Upper lobe of left lung (tissue), 4 donors: ENCODE measurements at regions not wholly inside any gene's neighbourhood (a gene's known extent, or its start where the extent isn't known, plus 50 kb on each side); places are given as distances from the start of the nearest gene placed in this dataset.

Experiments
- CTCF ChIP-seq, 6 experiments: fragments of 450-650 bp in 4 of 6; fragments of 200-600 bp in 2 of 6; sonication (generic) in 2 of 6; IDR thresholded peaks; one replicate each; pipeline ENCODE4 v1.5.1; 2016 to 2019; ENCODE audit warnings: antibody characterized with exemption in 6 of 6
- EP300 ChIP-seq, 4 donors: sonication (generic); formaldehyde crosslinking; IDR thresholded peaks; one replicate each; pipeline ENCODE4 v1.5.1; 2017; ENCODE audit warnings: antibody characterized with exemption in 4 of 4, control low read depth in 2 of 4
- POLR2AphosphoS5 ChIP-seq, 2 donors: sonication (generic); formaldehyde crosslinking; IDR thresholded peaks; one replicate each; pipeline ENCODE4 v1.5.1; 2017; ENCODE audit warnings: antibody characterized with exemption in 2 of 2

- TF ChIP-seq CTCF (IDR thresholded peaks at IDR 0.05): no peak
- no peak for TF ChIP-seq POLR2AphosphoS5 (IDR thresholded peaks at IDR 0.05)
- TF ChIP-seq EP300 (IDR thresholded peaks at IDR 0.05): no peak
Measured at GRCh38 chr1:198408716-198409115, 131.8 kb downstream of the ATP6V1G3 start.
